Hepatocyte (in vitro differentiated cells): ENCODE measurements at regions not wholly inside any gene's neighbourhood (a gene's known extent, or its start where the extent isn't known, plus 50 kb on each side); places are given as distances from the start of the nearest gene placed in this dataset.
A peak's percentile ranks its signal among the peaks of the same experiment; 100 is the strongest.

ENCODE experiments used
- CTCF ChIP-seq: fragments of 200-600 bp; sonication (generic); IDR thresholded peaks from 2 replicates; pipeline ENCODE4 v1.5.1; 2016; ENCODE audit warnings: antibody characterized with exemption, mild to moderate bottlenecking; ENCODE audit not compliant: poor library complexity
- EZH2 ChIP-seq: fragments of 200-600 bp; sonication (generic); IDR thresholded peaks from 2 replicates; pipeline ENCODE4 v1.6.1; 2016; ENCODE audit warnings: antibody characterized with exemption, mild to moderate bottlenecking, borderline replicate concordance
- EZH2phosphoT487 ChIP-seq: fragments of 200-600 bp; sonication (generic); IDR thresholded peaks from one replicate; pipeline ENCODE4 v1.6.1; 2018; ENCODE audit warnings: antibody characterized with exemption, mild to moderate bottlenecking, low read depth, moderate library complexity; ENCODE audit not compliant: unreplicated experiment, severe bottlenecking

- TF ChIP-seq EZH2 = no peak
- peak; percentile 38 for TF ChIP-seq CTCF
- no peak for TF ChIP-seq EZH2phosphoT487
Observed at GRCh38 chr11:37657645-37658044, 1059.6 kb upstream of the RAG2 start.
